Fibroblast of lung (primary cell): ENCODE measurements at regions not wholly inside any gene's neighbourhood (a gene's known extent, or its start where the extent isn't known, plus 50 kb on each side); places are given as distances from the start of the nearest gene placed in this dataset.

ENCODE experiments used
- CTCF ChIP-seq, 2 donors: IDR thresholded peaks in 1 of 2; conservative IDR thresholded peaks in 1 of 2; 1 replicate in 1 of 2; 2 replicates in 1 of 2; pipeline ENCODE4 v1.5.1; 2011 to 2012; ENCODE audit warnings: low read length in 2 of 2, control low read depth in 1 of 2, inconsistent platforms in 1 of 2, low read depth in 1 of 2, mild to moderate bottlenecking in 1 of 2
- EZH2 ChIP-seq: IDR thresholded peaks from 2 replicates; pipeline ENCODE4 v1.5.1; 2012; ENCODE audit warnings: low read length, control low read depth, mild to moderate bottlenecking; ENCODE audit errors: missing control alignments

- TF ChIP-seq EZH2 (no peak), CTCF (conservative IDR thresholded peaks at IDR 0.05 in 1 of 2, IDR thresholded peaks at IDR 0.05 in 1 of 2; ENCODE audit: low read depth in 1 of 2, low read length in 2 of 2) (no peak)
Measured at GRCh38 chr20:41692479-41693135, 74.4 kb upstream of the CHD6 start.
